ENCODE measurements at regions not wholly inside any gene's neighbourhood (a gene's known extent, or its start where the extent isn't known, plus 50 kb on each side); places are given as distances from the start of the nearest gene placed in this dataset.

DNA sequence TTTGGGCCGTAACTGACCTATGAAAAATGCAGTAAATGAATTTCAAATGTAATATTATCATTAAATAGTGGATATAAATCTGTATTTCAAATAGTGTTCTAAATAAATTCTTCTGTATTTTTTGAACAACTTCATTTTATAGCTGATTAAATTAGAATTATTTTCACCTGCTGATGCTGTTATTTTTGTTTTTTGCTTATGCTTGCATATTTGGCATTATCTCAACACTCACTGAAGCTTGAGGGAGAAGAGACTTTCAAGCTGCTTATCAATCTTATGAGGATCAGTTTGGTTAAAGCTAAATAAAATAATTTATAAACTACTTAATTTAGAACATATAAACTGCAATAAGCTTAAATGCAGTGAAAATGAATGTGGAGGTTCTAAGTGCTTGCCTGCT, 251.3 kb upstream of the PCDH9 start:
- Histone ChIP-seq H2AFZ (ENCODE audit: low read depth) (no peak overlapping the region), H3K79me2 (ENCODE audit: insufficient read depth, low read depth) (no peaks in the 10 kb centered on the region), H3K9ac (no peak overlapping the region), H3K4me1 (ENCODE audit: low read depth, poor library complexity, severe bottlenecking) (no peaks in the 10 kb centered on the region), H3K4me3 (IDR thresholded peaks at IDR 0.05; ENCODE audit: insufficient read depth, low read depth, low read length) (no peak overlapping the region), H3K27ac (no peak overlapping the region), H3K27me3 (ENCODE audit: insufficient read depth, low read depth) (no peaks in the 10 kb centered on the region), H3K4me2 (no peak overlapping the region), H3K36me3 (ENCODE audit: insufficient read depth) (no peaks in the 10 kb centered on the region), H4K20me1 (ENCODE audit: insufficient read depth) (no peaks in the 10 kb centered on the region)
- no peak for TF ChIP-seq CTCF (conservative IDR thresholded peaks at IDR 0.05; ENCODE audit: low read depth, low read length)

DNA sequence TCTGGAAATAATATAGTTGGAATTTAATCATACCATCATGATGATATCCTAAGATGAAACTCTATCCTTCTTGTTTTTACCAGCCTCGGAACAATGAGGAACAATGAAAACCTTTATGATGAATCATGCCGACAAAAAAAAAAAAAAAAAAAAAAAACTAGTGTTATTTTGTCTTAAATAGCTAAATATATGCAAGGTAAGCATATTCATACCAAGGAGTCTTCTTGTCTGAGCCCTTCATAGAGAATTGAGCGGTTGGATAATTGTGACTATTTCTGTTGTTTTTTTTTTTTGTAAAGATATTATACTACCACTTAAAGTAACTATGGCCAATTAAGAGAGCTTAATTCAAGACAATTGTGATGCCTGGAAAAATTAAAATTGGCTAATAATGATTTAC, 244.0 kb upstream of the PCDH9 start:
- TF ChIP-seq CTCF (conservative IDR thresholded peaks at IDR 0.05; ENCODE audit: low read depth, low read length): no peak
- no peak overlapping the region for H3K27ac ChIP-seq
- H3K79me2 ChIP-seq (ENCODE audit: insufficient read depth, low read depth): no peaks in the 10 kb centered on the region
- no peaks in the 10 kb centered on the region for H3K27me3 ChIP-seq (ENCODE audit: insufficient read depth, low read depth)
- H3K4me3 ChIP-seq (IDR thresholded peaks at IDR 0.05; ENCODE audit: insufficient read depth, low read depth, low read length): no peak overlapping the region
- no peak overlapping the region for H3K9ac ChIP-seq
- no peaks in the 10 kb centered on the region for H4K20me1 ChIP-seq (ENCODE audit: insufficient read depth)
- no peak overlapping the region for H3K4me2 ChIP-seq
- H2AFZ ChIP-seq (ENCODE audit: low read depth): no peak overlapping the region
- no peaks in the 10 kb centered on the region for H3K4me1 ChIP-seq (ENCODE audit: low read depth, poor library complexity, severe bottlenecking)
- H3K36me3 ChIP-seq (ENCODE audit: insufficient read depth): no peaks in the 10 kb centered on the region

DNA sequence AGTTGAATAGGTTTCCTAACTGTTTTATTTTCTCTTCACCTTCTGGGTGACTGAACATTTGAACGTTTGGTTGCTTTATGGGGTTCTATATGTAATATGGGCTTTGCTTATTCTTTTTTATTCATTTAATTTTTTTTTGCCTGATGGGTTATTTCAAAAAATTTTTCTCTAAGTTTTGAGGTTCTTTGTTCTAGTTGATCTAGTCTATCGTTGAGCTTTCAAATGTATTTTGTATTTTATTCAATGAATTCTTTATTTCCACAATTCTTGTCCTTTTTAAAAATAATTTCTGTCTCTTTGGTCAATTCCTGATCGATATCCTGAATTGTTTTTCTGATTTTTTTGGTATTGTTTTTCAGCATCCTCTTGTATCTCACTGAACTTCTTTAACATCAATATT, 239.5 kb upstream of the PCDH9 start:
- Histone ChIP-seq H3K4me1 (ENCODE audit: low read depth, poor library complexity, severe bottlenecking) (no peaks in the 10 kb centered on the region), H3K9ac (no peak overlapping the region), H3K27ac (no peak overlapping the region), H3K27me3 (ENCODE audit: insufficient read depth, low read depth) (no peaks in the 10 kb centered on the region), H3K36me3 (ENCODE audit: insufficient read depth) (no peaks in the 10 kb centered on the region), H2AFZ (ENCODE audit: low read depth) (no peak overlapping the region), H3K4me2 (no peak overlapping the region), H4K20me1 (ENCODE audit: insufficient read depth) (no peaks in the 10 kb centered on the region), H3K4me3 (IDR thresholded peaks at IDR 0.05; ENCODE audit: insufficient read depth, low read depth, low read length) (no peak overlapping the region), H3K79me2 (ENCODE audit: insufficient read depth, low read depth) (no peaks in the 10 kb centered on the region)
- TF ChIP-seq CTCF (conservative IDR thresholded peaks at IDR 0.05; ENCODE audit: low read depth, low read length): no peak

DNA sequence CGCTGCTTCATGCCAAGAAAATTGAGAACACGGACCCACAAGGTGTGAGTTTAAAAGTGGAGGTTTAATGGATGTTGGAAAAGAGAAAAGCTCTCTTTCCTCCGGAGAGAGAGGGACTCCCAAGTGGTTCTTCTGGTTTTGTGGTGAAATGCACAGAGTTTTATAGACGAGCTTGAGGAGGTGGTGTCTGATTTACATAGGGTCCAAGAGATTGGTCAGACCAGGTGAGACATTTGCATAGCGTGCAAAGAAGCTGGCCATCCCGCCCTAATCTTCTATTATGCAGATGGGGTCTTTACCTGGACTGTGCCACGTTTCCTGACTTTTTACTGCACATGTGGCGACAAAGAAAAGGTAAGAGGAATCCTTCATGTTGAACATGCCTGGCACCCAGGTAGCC, 236.4 kb upstream of the PCDH9 start:
- Histone ChIP-seq H4K20me1 (ENCODE audit: insufficient read depth) (no peaks in the 10 kb centered on the region), H3K36me3 (ENCODE audit: insufficient read depth) (no peaks in the 10 kb centered on the region), H3K4me2 (no peak overlapping the region), H3K4me3 (IDR thresholded peaks at IDR 0.05; ENCODE audit: insufficient read depth, low read depth, low read length) (no peak overlapping the region), H3K9ac (no peak overlapping the region), H3K79me2 (ENCODE audit: insufficient read depth, low read depth) (no peaks in the 10 kb centered on the region), H2AFZ (ENCODE audit: low read depth) (no peak overlapping the region), H3K27me3 (ENCODE audit: insufficient read depth, low read depth) (no peaks in the 10 kb centered on the region), H3K4me1 (ENCODE audit: low read depth, poor library complexity, severe bottlenecking) (no peaks in the 10 kb centered on the region), H3K27ac (no peak overlapping the region)
- TF ChIP-seq CTCF (conservative IDR thresholded peaks at IDR 0.05; ENCODE audit: low read depth, low read length): no peak

DNA sequence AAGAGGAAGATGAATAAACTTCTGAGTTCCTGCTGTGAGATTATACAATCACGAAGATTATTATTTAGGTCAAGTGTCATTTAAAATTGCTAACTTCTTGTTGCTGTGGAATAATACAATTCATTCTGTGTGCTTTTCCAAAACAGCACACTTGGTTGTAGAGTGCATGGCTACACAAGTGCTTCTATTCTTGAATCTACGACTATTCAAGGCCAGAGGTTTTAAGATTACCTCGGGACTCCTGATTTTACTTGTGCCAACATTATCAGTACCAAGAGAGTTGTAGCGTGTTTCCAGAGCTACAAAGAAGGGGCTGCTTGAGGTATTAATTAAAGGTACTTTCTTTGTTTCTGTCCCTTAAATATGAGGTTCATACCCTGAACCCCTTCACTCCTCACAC, 234.0 kb upstream of the PCDH9 start:
- H4K20me1 ChIP-seq (ENCODE audit: insufficient read depth): no peaks in the 10 kb centered on the region
- no peak overlapping the region for H3K4me2 ChIP-seq
- TF ChIP-seq CTCF (conservative IDR thresholded peaks at IDR 0.05; ENCODE audit: low read depth, low read length): no peak
- H3K36me3 ChIP-seq (ENCODE audit: insufficient read depth): no peaks in the 10 kb centered on the region
- no peaks in the 10 kb centered on the region for H3K27me3 ChIP-seq (ENCODE audit: insufficient read depth, low read depth)
- H3K4me3 ChIP-seq (IDR thresholded peaks at IDR 0.05; ENCODE audit: insufficient read depth, low read depth, low read length): no peak overlapping the region
- H3K79me2 ChIP-seq (ENCODE audit: insufficient read depth, low read depth): no peaks in the 10 kb centered on the region
- no peak overlapping the region for H3K27ac ChIP-seq
- H3K9ac ChIP-seq: no peak overlapping the region
- no peaks in the 10 kb centered on the region for H3K4me1 ChIP-seq (ENCODE audit: low read depth, poor library complexity, severe bottlenecking)
- H2AFZ ChIP-seq (ENCODE audit: low read depth): no peak overlapping the region
